NT2/D1 (cell line): ENCODE measurements at regions not wholly inside any gene's neighbourhood (a gene's known extent, or its start where the extent isn't known, plus 50 kb on each side); places are given as distances from the start of the nearest gene placed in this dataset.

ENCODE experiments used
- SUZ12 ChIP-seq: IDR thresholded peaks from 2 replicates; pipeline ENCODE4 v1.6.1; 2011; ENCODE audit not compliant: insufficient read length, insufficient read depth; ENCODE audit errors: extremely low read depth
- YY1 ChIP-seq: IDR thresholded peaks from 2 replicates; pipeline ENCODE4 v1.6.1; 2011; ENCODE audit not compliant: insufficient read length, insufficient read depth
- ZNF274 ChIP-seq: IDR thresholded peaks from 2 replicates; pipeline ENCODE4 v1.6.1; 2011; ENCODE audit warnings: mild to moderate bottlenecking, low read depth, low read length

GRCh38 chr1:115409094-115410015 is 71.3 kb upstream of the NGF start:
- TF ChIP-seq SUZ12 (no peak), YY1 (no peak), ZNF274 (no peak)
